Stromal cell of bone marrow (primary cell): ENCODE measurements at regions not wholly inside any gene's neighbourhood (a gene's known extent, or its start where the extent isn't known, plus 50 kb on each side); places are given as distances from the start of the nearest gene placed in this dataset.
"Not testable (repeated sequence)": the region's sequence is repeated elsewhere in the genome, so short reads cannot be mapped to it uniquely, and the experiment has no call there.

Experiments used
- DNase-seq: peaks from one replicate; pipeline ENCODE4 v3.0.0-alpha.2; 2012; ENCODE audit warnings: low read depth

- no peak for DNase-seq
These were observed 480.7 kb downstream of the HTR1B start for GRCh38 chr6:76982476-76983199.

- no peak for DNase-seq
These were observed 490.8 kb downstream of the HTR1B start for GRCh38 chr6:76972474-76972873.

DNA sequence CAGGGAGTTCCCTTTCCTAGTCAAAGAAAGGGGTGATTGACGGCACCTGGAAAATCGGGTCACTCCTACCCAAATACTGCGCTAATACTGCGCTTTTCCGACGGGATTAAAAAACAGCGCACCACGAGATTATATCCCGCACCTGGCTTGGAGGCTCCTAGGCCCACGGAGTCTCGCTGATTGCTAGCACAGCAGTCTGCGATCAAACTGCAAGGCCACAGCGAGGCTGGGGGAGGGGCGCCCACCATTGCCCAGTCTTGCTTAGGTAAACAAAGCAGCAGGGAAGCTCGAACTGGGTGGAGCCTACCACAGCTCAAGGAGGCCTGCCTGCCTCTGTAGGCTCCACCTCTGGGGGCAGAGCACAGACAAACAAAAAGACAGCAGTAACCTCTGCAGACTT lies 504.1 kb downstream of the HTR1B start:
- not testable (repeated sequence) for DNase-seq

DNA sequence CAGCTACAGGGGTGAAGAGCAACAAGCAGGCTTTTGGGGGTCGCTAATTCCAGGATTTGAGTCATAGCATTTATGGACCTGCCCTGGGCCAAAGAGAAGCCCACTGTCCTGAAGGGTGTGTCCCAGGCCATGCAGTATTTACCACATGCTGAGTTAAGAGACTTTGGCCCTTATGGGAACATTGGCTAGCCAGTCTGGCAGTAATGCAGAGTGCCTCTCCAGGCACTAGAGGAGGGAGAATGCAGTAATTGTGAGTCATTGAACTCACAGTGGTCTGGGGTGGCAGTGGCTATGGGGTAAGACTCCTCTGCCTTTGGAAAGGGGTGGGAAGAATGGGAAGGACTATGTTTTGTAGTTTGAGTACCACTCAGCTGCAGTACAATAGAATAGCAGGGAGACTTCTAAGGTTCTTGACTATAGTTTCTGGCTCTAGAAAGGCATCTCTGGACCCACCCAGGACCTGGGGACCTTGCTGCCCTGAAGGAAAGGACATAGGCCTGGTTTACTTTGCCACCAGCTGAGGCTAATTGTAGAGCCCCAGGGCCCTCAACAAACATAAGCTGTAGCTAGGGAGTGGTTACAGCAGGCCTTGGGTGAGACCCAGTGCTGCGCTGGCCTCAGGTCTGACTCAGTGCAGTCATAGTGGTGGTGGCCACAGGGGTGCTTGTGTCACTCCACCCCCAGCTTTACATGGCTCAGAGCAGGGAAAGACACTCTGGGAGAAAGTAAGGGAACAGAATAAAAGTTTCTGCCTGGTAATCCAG lies 520.9 kb downstream of the HTR1B start:
- no peak for DNase-seq

DNA sequence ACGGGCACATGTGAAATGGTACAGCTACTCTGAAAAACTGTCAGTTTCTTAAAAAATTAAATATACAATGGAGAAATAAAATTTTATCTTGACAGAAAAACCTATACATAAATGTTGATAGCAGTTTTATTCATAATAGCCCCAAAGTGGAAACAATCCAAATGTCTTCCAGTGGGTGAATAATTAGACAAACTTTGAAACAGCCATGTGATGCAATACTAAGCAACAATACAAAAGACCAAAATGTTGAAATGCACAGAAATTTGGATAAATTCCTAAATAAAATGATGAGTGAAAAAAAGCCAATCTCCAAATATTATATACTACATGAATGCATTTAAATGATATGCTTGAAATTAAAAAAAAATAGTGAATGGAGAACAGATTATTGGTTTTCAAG lies 523.1 kb downstream of the HTR1B start:
- DNase-seq = no peak

DNA sequence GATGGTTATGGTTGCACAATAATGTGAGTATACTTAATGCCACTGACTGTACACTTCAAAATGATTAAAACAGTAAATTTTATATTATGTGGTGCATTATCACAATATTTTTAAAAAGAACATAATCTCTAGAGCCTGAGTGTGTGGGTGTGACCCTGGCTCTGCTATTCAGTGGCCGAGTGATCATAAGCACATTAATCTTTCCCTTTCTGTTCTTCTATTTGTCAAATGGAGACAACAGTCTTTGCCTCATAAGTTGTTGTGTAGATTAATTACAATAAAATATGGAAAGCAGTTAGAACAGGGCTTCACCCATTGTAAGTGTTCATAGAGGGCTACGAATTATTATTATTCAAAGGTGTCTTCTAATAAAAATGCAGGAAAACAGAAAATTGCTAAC lies 548.6 kb downstream of the HTR1B start:
- no peak for DNase-seq

- not testable (repeated sequence) for DNase-seq
These were observed 557.8 kb downstream of the HTR1B start for GRCh38 chr6:76905541-76905940.

GRCh38 chr6:76892542-76892941 lies 570.7 kb downstream of the HTR1B start:
- no peak for DNase-seq

DNA sequence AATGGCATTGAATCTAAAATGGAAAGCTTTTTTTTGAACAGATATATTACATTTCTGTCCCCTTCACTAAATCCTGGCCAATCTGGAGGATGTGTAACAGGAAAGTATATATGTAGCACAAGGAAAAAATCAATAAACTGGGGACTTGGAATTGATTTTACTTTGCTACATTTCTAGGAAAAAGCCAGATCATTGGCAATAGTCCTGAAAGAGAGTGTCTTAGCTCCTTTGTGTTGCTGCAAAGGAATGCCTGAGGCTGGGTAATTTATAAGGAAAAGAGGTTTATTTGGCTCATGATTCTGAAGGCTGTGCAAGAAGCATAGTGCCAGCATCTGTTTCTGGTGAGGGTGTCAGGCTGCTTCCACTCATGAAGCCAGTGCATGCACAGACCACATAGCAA lies 574.9 kb downstream of the HTR1B start:
- no peak for DNase-seq

DNA sequence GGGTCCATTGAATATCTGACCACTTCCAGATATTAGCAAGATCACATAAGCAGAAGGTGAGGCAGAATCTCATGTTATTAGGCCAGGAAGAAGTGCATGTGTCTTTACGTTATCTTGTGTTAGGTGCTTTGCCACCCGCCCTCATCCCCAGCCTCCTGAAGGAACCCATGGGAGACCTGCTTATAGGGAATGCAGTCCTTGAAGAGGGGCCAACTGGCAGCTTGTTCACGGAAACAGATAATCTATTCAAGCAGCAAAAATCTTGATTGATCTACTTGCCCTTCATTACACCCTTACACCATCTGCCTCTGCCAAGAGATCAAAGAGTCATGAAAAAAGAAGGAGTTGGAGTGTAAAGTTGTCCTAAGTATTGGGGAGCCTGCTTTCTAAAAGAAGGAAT lies 576.4 kb downstream of the HTR1B start:
- no peak for DNase-seq

DNA sequence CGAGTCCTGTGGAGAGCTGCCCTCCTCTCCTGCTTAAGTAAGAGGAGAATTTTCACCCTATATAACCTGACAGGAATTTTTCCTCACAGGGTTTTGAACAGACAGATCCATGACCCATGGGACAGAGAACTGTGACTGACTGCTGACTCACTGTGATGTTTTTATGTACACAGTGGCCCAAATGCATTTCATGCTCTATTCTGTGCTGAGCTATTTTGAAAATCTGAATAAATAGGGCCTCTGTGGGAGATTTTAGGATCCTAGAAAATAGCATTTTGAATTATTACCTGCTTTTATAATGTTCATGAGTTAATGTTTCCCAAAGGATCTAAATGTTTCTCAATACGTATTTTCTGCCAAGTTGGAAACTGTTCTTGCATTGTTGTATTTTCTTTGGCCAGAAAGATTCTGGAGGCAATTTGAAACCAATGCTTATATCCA lies 577.4 kb downstream of the HTR1B start:
- DNase-seq = no peak

DNA sequence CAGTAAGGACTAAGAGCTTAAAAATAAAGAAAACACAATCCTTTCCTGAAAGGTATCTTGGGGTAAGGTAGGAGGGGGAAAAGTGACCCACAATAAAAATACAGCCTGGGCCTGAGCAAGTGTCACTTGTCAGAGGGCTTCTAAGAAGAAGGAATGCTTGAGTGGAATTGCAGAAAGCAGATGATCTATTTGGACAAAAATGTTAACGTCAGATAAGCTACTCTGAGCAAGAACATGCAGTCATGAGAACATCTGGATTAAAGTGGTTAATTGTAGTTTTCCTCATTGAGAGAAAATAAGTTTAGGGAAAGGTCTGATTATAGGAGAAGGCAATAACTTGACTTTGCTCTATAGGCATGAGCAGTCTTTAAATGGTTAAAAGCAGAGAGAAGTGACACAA lies 581.9 kb downstream of the HTR1B start:
- no peak for DNase-seq

- DNase-seq = no peak
These were observed 586.3 kb downstream of the HTR1B start for GRCh38 chr6:76876922-76877553.

DNA sequence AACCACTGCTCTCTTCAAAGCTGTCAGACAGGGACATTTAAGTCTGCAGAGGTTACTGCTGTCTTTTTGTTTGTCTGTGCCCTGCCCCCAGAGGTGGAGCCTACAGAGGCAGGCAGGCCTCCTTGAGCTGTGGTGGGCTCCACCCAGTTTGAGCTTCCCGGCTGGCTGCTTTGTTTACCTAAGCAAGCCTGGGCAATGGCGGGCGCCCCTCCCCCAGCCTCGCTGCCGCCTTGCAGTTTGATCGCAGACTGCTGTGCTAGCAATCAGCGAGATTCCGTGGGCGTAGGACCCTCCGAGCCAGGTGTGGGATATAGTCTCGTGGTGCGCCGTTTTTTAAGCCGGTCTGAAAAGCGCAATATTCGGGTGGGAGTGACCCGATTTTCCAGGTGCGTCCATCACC lies 586.9 kb downstream of the HTR1B start:
- DNase-seq = not testable (repeated sequence)

- DNase-seq = no peak
These were observed 596.1 kb downstream of the HTR1B start for GRCh38 chr6:76867182-76867581.

DNA sequence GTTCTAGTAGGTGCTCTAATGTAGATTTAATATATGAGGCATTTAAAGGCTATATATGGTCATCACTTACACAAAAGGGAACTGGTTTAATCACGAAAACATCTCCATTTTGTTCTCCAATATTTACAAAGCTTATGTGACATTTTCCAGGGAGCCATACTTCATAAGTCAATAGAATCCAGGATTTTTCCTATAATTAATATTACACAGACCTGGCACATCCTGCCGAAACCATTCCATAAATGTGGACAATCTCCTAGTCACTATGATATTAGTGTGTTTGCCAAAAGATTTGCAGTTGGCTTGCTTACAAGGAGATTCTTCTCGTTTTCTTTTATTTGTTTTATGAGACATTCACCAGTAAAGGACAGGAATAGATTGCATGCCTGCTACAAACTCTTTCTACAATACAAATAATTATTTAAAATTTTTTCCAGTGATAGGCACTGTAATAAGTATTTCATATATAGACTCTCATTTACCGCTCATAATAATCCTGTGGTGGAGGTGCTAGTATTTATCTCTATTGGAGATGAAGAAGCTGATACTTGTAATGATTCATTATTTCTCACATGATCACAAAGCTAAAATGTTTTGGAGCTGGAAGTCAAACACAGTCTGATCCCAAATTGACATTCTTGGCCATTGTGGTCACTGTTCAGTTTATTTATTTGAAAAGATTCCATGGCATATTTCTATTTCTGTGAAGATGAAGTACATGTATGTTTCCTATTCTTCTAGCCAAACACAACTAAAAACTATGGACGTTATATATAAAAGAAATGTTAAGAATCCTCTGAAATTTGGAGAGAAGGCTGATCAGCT lies 597.0 kb downstream of the HTR1B start:
- no peak for DNase-seq

DNA sequence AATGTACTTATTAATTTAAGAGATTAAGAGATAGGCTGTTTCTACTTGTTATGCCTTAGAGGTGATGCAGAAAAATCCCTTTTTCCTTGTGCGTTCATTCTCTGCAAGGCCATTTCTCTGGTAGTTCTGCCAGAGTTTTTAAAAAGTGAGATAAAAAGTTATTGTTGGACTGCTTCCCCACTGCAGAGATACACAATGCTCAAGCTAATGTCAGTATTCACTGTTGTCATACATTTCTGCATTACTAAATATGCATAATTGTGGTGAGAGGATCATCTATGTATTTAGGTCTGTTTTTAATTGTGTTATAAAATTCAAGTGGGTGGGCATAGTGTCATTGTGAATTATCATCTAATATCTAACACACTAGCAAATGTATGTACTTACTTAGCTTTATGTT lies 600.4 kb downstream of the HTR1B start:
- no peak for DNase-seq

GRCh38 chr6:76861403-76861802 lies 601.9 kb downstream of the HTR1B start:
- no peak for DNase-seq

- DNase-seq = no peak
These were observed 607.2 kb downstream of the HTR1B start for GRCh38 chr6:76856065-76856464.

DNA sequence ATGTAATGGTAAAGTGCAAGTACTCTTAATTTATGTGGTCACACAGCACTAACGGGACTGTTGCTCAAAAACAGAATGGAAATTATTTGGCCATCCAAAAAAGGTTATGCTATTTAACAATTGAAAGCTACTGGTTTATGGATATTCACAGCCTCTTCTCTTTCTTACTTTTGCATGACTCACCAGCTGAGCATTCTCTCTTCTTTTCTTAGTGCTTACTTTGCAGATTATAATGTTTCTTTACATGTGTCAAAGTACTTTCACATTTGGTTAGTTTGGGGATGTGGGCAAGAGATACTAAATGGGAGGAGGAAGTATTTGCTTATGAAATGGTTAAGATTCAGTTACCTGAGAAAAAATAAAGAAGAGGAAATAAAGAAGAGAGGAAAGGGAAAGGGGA lies 610.5 kb downstream of the HTR1B start:
- peak; percentile 13 for DNase-seq

DNA sequence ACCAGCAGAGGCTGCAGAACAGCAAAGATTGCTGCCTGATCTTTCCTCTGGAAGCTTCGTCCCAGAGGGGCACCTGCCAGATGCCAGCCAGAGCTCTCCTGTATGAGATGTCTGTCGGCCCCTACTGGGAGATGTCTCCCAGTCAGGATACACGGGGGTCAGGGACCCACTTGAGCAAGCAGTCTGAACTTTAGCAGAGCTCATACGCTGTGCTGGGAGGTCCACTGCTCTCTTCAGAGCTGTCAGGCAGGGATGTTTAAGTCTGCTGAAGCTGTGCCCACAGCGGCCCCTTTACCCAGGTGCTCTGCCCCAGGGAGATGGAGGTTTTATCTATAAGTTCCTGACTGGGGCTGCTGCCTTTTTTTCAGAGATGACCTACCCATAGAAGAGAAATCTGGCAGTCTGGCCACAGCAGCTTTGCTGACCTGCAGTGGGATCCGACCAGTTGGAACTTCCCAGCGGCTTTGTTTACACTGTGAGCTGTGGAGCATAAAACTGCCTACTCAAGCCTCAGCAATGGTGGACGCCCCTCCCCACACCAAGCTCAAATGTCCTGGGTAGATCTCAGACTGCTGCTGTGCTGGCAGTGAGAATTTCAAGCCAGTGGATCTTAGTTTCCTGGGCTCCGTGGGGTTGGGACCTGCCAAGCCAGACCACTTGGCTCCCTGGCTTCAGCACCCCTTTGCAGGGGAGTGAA lies 613.9 kb downstream of the HTR1B start:
- DNase-seq = not testable (repeated sequence)
